MM.1S (cell line): ENCODE measurements at regions not wholly inside any gene's neighbourhood (a gene's known extent, or its start where the extent isn't known, plus 50 kb on each side); places are given as distances from the start of the nearest gene placed in this dataset.

ENCODE experiments used
- EZH2 ChIP-seq: fragments of 300-600 bp; sonication (generic); optimal IDR thresholded peaks from 2 replicates; pipeline ENCODE3; 2017; ENCODE audit warnings: low read depth, mild to moderate bottlenecking, antibody characterized with exemption, low read length, mixed read lengths
- TF ChIP-seq, protein P1 (sequence below): fragments of 300-600 bp; sonication (generic); IDR thresholded peaks from 2 replicates; pipeline ENCODE4 v1.5.1; 2016; ENCODE audit warnings: antibody characterized with exemption, low read length, mixed read lengths

GRCh38 chr21:17118638-17119384 is 394.0 kb upstream of the CXADR start:
- TF ChIP-seq, protein P1, sequence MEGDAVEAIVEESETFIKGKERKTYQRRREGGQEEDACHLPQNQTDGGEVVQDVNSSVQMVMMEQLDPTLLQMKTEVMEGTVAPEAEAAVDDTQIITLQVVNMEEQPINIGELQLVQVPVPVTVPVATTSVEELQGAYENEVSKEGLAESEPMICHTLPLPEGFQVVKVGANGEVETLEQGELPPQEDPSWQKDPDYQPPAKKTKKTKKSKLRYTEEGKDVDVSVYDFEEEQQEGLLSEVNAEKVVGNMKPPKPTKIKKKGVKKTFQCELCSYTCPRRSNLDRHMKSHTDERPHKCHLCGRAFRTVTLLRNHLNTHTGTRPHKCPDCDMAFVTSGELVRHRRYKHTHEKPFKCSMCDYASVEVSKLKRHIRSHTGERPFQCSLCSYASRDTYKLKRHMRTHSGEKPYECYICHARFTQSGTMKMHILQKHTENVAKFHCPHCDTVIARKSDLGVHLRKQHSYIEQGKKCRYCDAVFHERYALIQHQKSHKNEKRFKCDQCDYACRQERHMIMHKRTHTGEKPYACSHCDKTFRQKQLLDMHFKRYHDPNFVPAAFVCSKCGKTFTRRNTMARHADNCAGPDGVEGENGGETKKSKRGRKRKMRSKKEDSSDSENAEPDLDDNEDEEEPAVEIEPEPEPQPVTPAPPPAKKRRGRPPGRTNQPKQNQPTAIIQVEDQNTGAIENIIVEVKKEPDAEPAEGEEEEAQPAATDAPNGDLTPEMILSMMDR, result no peak
- TF ChIP-seq EZH2, result no peak
